Activated naive CD4-positive, alpha-beta T cell treated with anti-CD3 and anti-CD28 coated beads, Interleukin-2, amount 50 U/mL, for 24 hours (primary cell): ENCODE measurements at regions not wholly inside any gene's neighbourhood (a gene's known extent, or its start where the extent isn't known, plus 50 kb on each side); places are given as distances from the start of the nearest gene placed in this dataset.

ENCODE experiments used
- H3K27ac Mint-ChIP-seq: one replicate; pipeline ENCODE4 v1.8.0; 2021; ENCODE audit warnings: mild to moderate bottlenecking, mixed read lengths
- H3K27me3 Mint-ChIP-seq: one replicate; pipeline ENCODE4 v1.8.0; 2021; ENCODE audit warnings: mixed read lengths
- H3K36me3 Mint-ChIP-seq: one replicate; pipeline ENCODE4 v1.8.0; 2021; ENCODE audit warnings: mixed read lengths
- H3K4me1 Mint-ChIP-seq: one replicate; pipeline ENCODE4 v1.8.0; 2021; ENCODE audit warnings: mixed read lengths
- H3K4me3 Mint-ChIP-seq: one replicate; pipeline ENCODE4 v1.8.0; 2021; ENCODE audit warnings: mild to moderate bottlenecking, mixed read lengths
- H3K9me3 Mint-ChIP-seq: one replicate; pipeline ENCODE4 v1.8.0; 2021; ENCODE audit warnings: mixed read lengths

- Mint-ChIP-seq H3K4me1 (no peaks in the 10 kb centered on the region), H3K27ac (no peak overlapping the region), H3K4me3 (no peak overlapping the region), H3K36me3 (no peaks in the 10 kb centered on the region), H3K9me3 (peaks cover 8% of the 10 kb centered on the region), H3K27me3 (no peaks in the 10 kb centered on the region)
These were observed 222.9 kb downstream of the PLPP3 start for GRCh38 chr1:56356376-56356990.

GRCh38 chr1:56355918-56356317 lies 223.4 kb downstream of the PLPP3 start:
- Mint-ChIP-seq H3K4me3 (no peak overlapping the region), H3K9me3 (peaks cover 9% of the 10 kb centered on the region), H3K27me3 (no peaks in the 10 kb centered on the region), H3K36me3 (no peaks in the 10 kb centered on the region), H3K27ac (no peak overlapping the region), H3K4me1 (no peaks in the 10 kb centered on the region)

GRCh38 chr1:56355422-56355821 lies 223.9 kb downstream of the PLPP3 start:
- Mint-ChIP-seq H3K4me1 (no peaks in the 10 kb centered on the region), H3K27ac (no peak overlapping the region), H3K9me3 (peaks cover 9% of the 10 kb centered on the region), H3K4me3 (no peak overlapping the region), H3K27me3 (no peaks in the 10 kb centered on the region), H3K36me3 (no peaks in the 10 kb centered on the region)

- no peak overlapping the region for H3K27ac Mint-ChIP-seq
- H3K4me1 Mint-ChIP-seq: no peaks in the 10 kb centered on the region
- no peaks in the 10 kb centered on the region for H3K27me3 Mint-ChIP-seq
- H3K4me3 Mint-ChIP-seq: no peak overlapping the region
- H3K36me3 Mint-ChIP-seq: no peaks in the 10 kb centered on the region
- H3K9me3 Mint-ChIP-seq: peaks cover 18% of the 10 kb centered on the region
These were observed 233.5 kb downstream of the PLPP3 start for GRCh38 chr1:56345831-56346230.

GRCh38 chr1:56340977-56341376 lies 238.4 kb downstream of the PLPP3 start:
- Mint-ChIP-seq H3K4me1 (no peaks in the 10 kb centered on the region), H3K9me3 (peaks cover 8% of the 10 kb centered on the region), H3K27ac (no peak overlapping the region), H3K27me3 (peaks cover 5% of the 10 kb centered on the region), H3K4me3 (no peak overlapping the region), H3K36me3 (no peaks in the 10 kb centered on the region)

- Mint-ChIP-seq H3K4me3 (no peak overlapping the region), H3K4me1 (no peaks in the 10 kb centered on the region), H3K27me3 (peaks cover 5% of the 10 kb centered on the region), H3K9me3 (peaks cover 8% of the 10 kb centered on the region), H3K36me3 (no peaks in the 10 kb centered on the region), H3K27ac (no peak overlapping the region)
These were observed 239.4 kb downstream of the PLPP3 start for GRCh38 chr1:56339786-56340465.

DNA sequence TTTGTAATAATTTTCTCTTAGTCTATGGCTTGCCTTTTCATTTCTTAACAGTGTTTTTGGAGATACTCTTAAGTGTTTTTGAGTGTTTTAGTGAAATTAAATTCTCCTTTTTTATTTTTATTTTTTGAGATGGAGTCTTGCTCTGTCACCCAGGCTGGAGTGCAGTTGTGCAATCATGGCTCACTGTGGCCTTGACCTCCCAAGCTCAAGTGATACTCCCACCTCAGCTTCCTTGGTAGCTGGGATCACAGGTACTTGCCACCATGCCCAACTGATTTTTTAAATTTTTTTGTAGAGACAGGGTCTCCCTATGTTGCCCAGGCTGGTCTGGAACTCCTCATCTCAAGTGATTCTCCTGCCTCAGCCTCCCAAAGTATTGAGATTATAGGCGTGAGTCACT lies 240.3 kb downstream of the PLPP3 start:
- Mint-ChIP-seq H3K27ac (no peak overlapping the region), H3K27me3 (peaks cover 5% of the 10 kb centered on the region), H3K4me3 (no peak overlapping the region), H3K4me1 (no peaks in the 10 kb centered on the region), H3K9me3 (peaks cover under 1% of the 10 kb centered on the region), H3K36me3 (no peaks in the 10 kb centered on the region)

- no peak overlapping the region for H3K4me3 Mint-ChIP-seq
- no peaks in the 10 kb centered on the region for H3K4me1 Mint-ChIP-seq
- H3K9me3 Mint-ChIP-seq: no peaks in the 10 kb centered on the region
- H3K36me3 Mint-ChIP-seq: no peaks in the 10 kb centered on the region
- peaks cover 5% of the 10 kb centered on the region for H3K27me3 Mint-ChIP-seq
- no peak overlapping the region for H3K27ac Mint-ChIP-seq
These were observed 242.4 kb downstream of the PLPP3 start for GRCh38 chr1:56336982-56337381.

GRCh38 chr1:56335394-56335793 lies 244.0 kb downstream of the PLPP3 start:
- Mint-ChIP-seq H3K27me3 (peaks cover 5% of the 10 kb centered on the region), H3K36me3 (no peaks in the 10 kb centered on the region), H3K27ac (no peak overlapping the region), H3K4me3 (no peak overlapping the region), H3K4me1 (no peaks in the 10 kb centered on the region), H3K9me3 (peaks cover 3% of the 10 kb centered on the region)

GRCh38 chr1:56334047-56334446 lies 245.3 kb downstream of the PLPP3 start:
- Mint-ChIP-seq H3K27me3 (no peaks in the 10 kb centered on the region), H3K36me3 (no peaks in the 10 kb centered on the region), H3K27ac (no peak overlapping the region), H3K4me3 (no peak overlapping the region), H3K9me3 (peaks cover 4% of the 10 kb centered on the region), H3K4me1 (no peaks in the 10 kb centered on the region)

- peaks cover 4% of the 10 kb centered on the region for H3K9me3 Mint-ChIP-seq
- no peaks in the 10 kb centered on the region for H3K4me1 Mint-ChIP-seq
- H3K36me3 Mint-ChIP-seq: no peaks in the 10 kb centered on the region
- H3K4me3 Mint-ChIP-seq: no peak overlapping the region
- H3K27me3 Mint-ChIP-seq: no peaks in the 10 kb centered on the region
- no peak overlapping the region for H3K27ac Mint-ChIP-seq
These were observed 245.9 kb downstream of the PLPP3 start for GRCh38 chr1:56333461-56333860.

GRCh38 chr1:56331892-56332567 lies 247.3 kb downstream of the PLPP3 start:
- Mint-ChIP-seq H3K9me3 (peaks cover 4% of the 10 kb centered on the region), H3K27me3 (no peaks in the 10 kb centered on the region), H3K36me3 (no peaks in the 10 kb centered on the region), H3K4me3 (no peak overlapping the region), H3K4me1 (no peaks in the 10 kb centered on the region), H3K27ac (no peak overlapping the region)

DNA sequence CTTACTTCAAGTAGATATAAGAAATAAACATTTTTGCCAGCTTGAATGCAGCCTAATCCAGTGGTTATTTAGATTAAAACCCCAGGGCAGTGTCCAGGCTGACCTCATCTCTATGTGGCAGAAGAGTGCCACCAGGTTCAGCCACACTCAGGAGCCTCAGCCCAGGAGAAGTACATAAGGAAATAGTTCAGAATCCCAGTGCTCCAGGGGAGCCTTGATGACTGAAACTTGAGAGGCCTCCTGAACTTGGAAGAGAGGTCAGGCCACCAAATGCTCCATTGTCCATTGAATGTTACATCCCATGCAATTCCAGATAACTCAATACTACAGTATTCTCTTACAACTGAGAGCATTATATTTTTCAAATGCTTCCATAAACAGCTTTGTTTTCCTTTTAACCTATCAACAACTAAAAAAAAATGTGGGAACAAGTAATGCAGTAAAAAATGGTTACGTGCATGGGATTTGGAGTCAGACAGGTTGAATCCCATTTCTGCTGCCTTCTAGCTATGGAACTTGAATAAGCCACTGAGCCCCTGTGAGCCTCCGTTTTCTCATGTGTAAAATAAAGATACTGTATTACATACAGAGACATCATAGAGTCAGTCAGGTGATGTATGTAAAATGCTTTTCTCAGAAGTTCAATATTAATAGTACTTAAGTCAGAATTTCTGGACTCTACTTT lies 248.0 kb downstream of the PLPP3 start:
- Mint-ChIP-seq H3K36me3 (no peaks in the 10 kb centered on the region), H3K27ac (no peak overlapping the region), H3K4me1 (no peaks in the 10 kb centered on the region), H3K27me3 (no peaks in the 10 kb centered on the region), H3K9me3 (peaks cover 4% of the 10 kb centered on the region), H3K4me3 (no peak overlapping the region)

DNA sequence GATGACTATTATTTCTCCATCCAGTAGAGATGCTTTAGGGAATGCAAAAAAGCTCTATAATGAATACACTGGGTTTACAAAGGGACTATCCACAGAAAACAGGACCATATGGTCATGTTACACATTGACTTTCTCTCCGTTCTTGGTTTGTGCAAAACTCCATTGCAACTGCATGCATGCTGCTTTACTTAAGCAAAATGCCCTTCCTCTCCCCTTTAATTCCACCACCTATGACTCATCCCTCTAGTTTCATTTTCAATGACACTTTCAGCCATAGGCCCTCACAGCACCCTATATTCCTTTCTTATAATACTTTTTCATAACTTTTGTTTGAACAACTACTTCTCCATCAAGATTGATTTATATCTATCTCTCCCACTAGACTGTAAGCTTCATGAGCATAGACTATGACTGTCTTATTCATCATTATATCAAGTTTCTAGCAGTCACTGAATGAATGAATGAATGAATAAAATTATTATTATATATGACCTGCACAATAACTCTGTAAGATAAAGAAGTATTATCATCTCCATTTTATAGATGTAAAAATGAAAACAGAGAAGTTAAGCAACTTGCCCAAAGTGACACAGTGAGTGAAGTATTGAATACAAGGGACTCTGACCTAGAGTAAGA lies 248.9 kb downstream of the PLPP3 start:
- Mint-ChIP-seq H3K27ac (no peak overlapping the region), H3K4me3 (no peak overlapping the region), H3K9me3 (peaks cover 4% of the 10 kb centered on the region), H3K36me3 (no peaks in the 10 kb centered on the region), H3K27me3 (no peaks in the 10 kb centered on the region), H3K4me1 (no peaks in the 10 kb centered on the region)

DNA sequence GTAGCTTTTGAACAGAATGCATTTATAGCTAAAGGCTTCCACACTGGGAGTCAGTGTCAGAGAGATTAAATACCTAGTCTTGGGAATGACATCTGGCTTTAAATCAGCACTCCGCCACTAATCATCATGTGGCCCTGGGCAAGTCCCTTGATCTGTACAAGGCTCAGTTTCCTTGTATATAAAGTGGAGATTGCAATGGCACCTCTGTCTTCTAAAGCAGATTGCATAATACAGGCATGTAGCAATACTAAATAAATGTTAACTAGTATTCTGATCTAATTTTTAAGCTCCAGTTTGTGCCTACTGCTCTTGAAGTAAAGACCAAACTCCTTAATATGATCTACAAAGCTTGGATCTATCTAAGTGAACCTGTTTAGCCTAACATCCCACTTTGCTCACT lies 249.4 kb downstream of the PLPP3 start:
- Mint-ChIP-seq H3K4me3 (no peak overlapping the region), H3K36me3 (no peaks in the 10 kb centered on the region), H3K4me1 (no peaks in the 10 kb centered on the region), H3K27ac (no peak overlapping the region), H3K27me3 (no peaks in the 10 kb centered on the region), H3K9me3 (peaks cover 4% of the 10 kb centered on the region)
